ENCODE measurements at regions not wholly inside any gene's neighbourhood (a gene's known extent, or its start where the extent isn't known, plus 50 kb on each side); places are given as distances from the start of the nearest gene placed in this dataset.

DNA sequence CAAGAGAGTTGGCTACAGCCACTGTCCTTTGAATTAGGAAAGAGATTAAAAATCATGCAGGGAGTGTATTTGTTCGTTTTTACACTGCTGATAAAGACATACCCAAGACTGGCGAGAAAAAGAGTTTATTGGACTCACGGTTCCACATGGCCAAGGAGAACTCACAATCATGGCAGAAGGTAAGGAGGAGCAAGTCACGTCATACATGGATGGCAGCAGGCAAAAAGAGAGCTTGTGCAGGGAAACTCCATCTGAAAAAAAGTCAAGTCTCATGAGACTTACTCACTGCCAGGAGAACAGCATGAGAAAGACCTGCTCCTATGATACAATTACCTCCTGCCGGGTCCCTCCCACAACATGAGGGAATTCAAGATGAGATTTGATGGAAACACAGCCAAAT lies 1595.2 kb downstream of the KCNT2 start:
- Histone ChIP-seq H3K4me3 (no peak overlapping the region), H3K27ac (ENCODE audit: low read depth in 1 of 2, low read length in 1 of 2) (no peak overlapping the region), H3K9ac (ENCODE audit: insufficient read depth in 1 of 2, low read length in 2 of 2) (no peak overlapping the region), H3K36me3 (ENCODE audit: control insufficient read depth in 4 of 4, insufficient read depth in 4 of 4, low read length in 4 of 4) (no peaks in the 10 kb centered on the region), H3K27me3 (ENCODE audit: control insufficient read depth in 3 of 3, insufficient read depth in 3 of 3, low read length in 2 of 3) (no peaks in the 10 kb centered on the region), H3K4me1 (ENCODE audit: control insufficient read depth in 5 of 5, insufficient read depth in 5 of 5, low read length in 5 of 5) (no peaks in the 10 kb centered on the region), H3K9me3 (ENCODE audit: control insufficient read depth in 4 of 4, insufficient read depth in 3 of 4, low read length in 3 of 4) (no peaks in the 10 kb centered on the region)
- WGBS, 2 donors, result 83 to 90% methylated on average over 5 of the region's 5 CpGs
- DNase-seq (no peak), ATAC-seq (ENCODE audit: insufficient read depth, low FRiP score) (no peak)
- TF ChIP-seq, protein P1, sequence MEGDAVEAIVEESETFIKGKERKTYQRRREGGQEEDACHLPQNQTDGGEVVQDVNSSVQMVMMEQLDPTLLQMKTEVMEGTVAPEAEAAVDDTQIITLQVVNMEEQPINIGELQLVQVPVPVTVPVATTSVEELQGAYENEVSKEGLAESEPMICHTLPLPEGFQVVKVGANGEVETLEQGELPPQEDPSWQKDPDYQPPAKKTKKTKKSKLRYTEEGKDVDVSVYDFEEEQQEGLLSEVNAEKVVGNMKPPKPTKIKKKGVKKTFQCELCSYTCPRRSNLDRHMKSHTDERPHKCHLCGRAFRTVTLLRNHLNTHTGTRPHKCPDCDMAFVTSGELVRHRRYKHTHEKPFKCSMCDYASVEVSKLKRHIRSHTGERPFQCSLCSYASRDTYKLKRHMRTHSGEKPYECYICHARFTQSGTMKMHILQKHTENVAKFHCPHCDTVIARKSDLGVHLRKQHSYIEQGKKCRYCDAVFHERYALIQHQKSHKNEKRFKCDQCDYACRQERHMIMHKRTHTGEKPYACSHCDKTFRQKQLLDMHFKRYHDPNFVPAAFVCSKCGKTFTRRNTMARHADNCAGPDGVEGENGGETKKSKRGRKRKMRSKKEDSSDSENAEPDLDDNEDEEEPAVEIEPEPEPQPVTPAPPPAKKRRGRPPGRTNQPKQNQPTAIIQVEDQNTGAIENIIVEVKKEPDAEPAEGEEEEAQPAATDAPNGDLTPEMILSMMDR (IDR thresholded peaks at IDR 0.05; ENCODE audit: control extremely low read depth, extremely low read depth), result no peak

- ATAC-seq (ENCODE audit: insufficient read depth, low FRiP score), result no peak
- TF ChIP-seq, protein P1 (IDR thresholded peaks at IDR 0.05; ENCODE audit: control extremely low read depth, extremely low read depth), result no peak
- no peak overlapping the region for H3K9ac ChIP-seq (ENCODE audit: insufficient read depth in 1 of 2, low read length in 2 of 2)
- H3K9me3 ChIP-seq (ENCODE audit: control insufficient read depth in 4 of 4, insufficient read depth in 3 of 4, low read length in 3 of 4), result no peaks in the 10 kb centered on the region
- WGBS, 2 donors, result 42 to 45% methylated on average over 3 of the region's 3 CpGs
- H3K27ac ChIP-seq (ENCODE audit: low read depth in 1 of 2, low read length in 1 of 2), result no peak overlapping the region
- no peaks in the 10 kb centered on the region for H3K4me1 ChIP-seq (ENCODE audit: control insufficient read depth in 5 of 5, insufficient read depth in 5 of 5, low read length in 5 of 5)
- H3K27me3 ChIP-seq (ENCODE audit: control insufficient read depth in 3 of 3, insufficient read depth in 3 of 3, low read length in 2 of 3), result no peaks in the 10 kb centered on the region
- no peak for DNase-seq
- H3K36me3 ChIP-seq (ENCODE audit: control insufficient read depth in 4 of 4, insufficient read depth in 4 of 4, low read length in 4 of 4), result no peaks in the 10 kb centered on the region
- no peak overlapping the region for H3K4me3 ChIP-seq
Measured at GRCh38 chr1:195005338-195005737, 1602.9 kb downstream of the KCNT2 start.

DNA sequence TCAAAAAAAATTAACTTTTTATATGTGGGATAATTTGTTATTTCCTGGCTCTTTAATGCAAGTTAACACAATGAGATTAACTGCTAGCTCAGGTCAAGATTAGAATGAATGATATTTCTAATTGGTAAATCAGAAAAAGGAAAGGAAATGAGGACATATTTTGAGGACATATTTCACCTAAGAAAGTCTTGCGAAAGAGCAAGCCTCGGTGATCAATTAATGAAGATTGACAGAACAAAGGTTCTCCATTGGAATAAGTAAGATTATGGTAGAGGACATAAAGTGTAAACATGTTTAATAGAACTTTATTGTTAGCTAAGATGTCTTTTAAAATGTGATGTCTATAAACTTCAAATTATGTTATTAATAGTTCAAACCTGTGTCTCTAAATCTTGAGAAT lies 1617.8 kb downstream of the KCNT2 start:
- no peak for ATAC-seq (ENCODE audit: insufficient read depth, low FRiP score)
- no peak overlapping the region for H3K27ac ChIP-seq (ENCODE audit: low read depth in 1 of 2, low read length in 1 of 2)
- WGBS, 2 donors, result 81 to 94% methylated on average over 2 of the region's 2 CpGs
- no peak for DNase-seq
- H3K9me3 ChIP-seq (ENCODE audit: control insufficient read depth in 4 of 4, insufficient read depth in 3 of 4, low read length in 3 of 4), result peaks cover 0 to 3% (median 0%) of the 10 kb centered on the region in 4 donors
- TF ChIP-seq, protein P1 (IDR thresholded peaks at IDR 0.05; ENCODE audit: control extremely low read depth, extremely low read depth), result no peak
- no peaks in the 10 kb centered on the region for H3K36me3 ChIP-seq (ENCODE audit: control insufficient read depth in 4 of 4, insufficient read depth in 4 of 4, low read length in 4 of 4)
- H3K9ac ChIP-seq (ENCODE audit: insufficient read depth in 1 of 2, low read length in 2 of 2), result no peak overlapping the region
- H3K4me1 ChIP-seq (ENCODE audit: control insufficient read depth in 5 of 5, insufficient read depth in 5 of 5, low read length in 5 of 5), result no peaks in the 10 kb centered on the region
- no peak overlapping the region for H3K4me3 ChIP-seq
- no peaks in the 10 kb centered on the region for H3K27me3 ChIP-seq (ENCODE audit: control insufficient read depth in 3 of 3, insufficient read depth in 3 of 3, low read length in 2 of 3)

DNA sequence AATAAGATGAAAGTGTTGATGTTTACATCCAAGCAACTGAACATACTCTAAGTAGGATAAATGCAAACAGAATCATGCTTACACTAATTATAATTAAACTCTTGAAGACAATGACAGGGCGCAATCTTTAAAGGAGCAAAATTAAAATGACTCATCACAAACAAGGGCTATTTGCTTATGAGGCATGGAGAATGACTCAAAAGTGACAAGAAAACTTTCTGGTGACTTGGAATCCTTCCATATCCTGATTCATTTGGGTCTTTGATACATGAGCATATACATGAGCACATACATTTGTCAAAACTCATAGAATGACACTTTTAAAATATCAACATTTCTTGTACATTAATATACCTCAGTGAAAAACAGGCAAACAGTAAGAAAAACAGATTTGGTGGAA lies 1632.3 kb downstream of the KCNT2 start:
- Histone ChIP-seq H3K27me3 (ENCODE audit: control insufficient read depth in 3 of 3, insufficient read depth in 3 of 3, low read length in 2 of 3) (no peaks in the 10 kb centered on the region), H3K9me3 (ENCODE audit: control insufficient read depth in 4 of 4, insufficient read depth in 3 of 4, low read length in 3 of 4) (no peaks in the 10 kb centered on the region), H3K4me1 (ENCODE audit: control insufficient read depth in 5 of 5, insufficient read depth in 5 of 5, low read length in 5 of 5) (no peaks in the 10 kb centered on the region), H3K9ac (ENCODE audit: insufficient read depth in 1 of 2, low read length in 2 of 2) (no peak overlapping the region), H3K36me3 (ENCODE audit: control insufficient read depth in 4 of 4, insufficient read depth in 4 of 4, low read length in 4 of 4) (no peaks in the 10 kb centered on the region), H3K4me3 (no peak overlapping the region), H3K27ac (ENCODE audit: low read depth in 1 of 2, low read length in 1 of 2) (no peak overlapping the region)
- no peak for DNase-seq
- TF ChIP-seq, protein P1 (IDR thresholded peaks at IDR 0.05; ENCODE audit: control extremely low read depth, extremely low read depth), result no peak
- 82 to 86% methylated on average over 1 of the region's 1 CpG for WGBS, 2 donors
- no peak for ATAC-seq (ENCODE audit: insufficient read depth, low FRiP score)

All from lung (tissue), 11 donors.